Upper lobe of left lung (tissue), 4 donors: ENCODE measurements at regions not wholly inside any gene's neighbourhood (a gene's known extent, or its start where the extent isn't known, plus 50 kb on each side); places are given as distances from the start of the nearest gene placed in this dataset.

Source experiments
- EP300 ChIP-seq, 4 donors: sonication (generic); formaldehyde crosslinking; IDR thresholded peaks; one replicate each; pipeline ENCODE4 v1.5.1; 2017; ENCODE audit warnings: antibody characterized with exemption in 4 of 4, control low read depth in 2 of 4
- TF ChIP-seq, protein P1 (sequence below), 6 experiments: fragments of 450-650 bp in 4 of 6; fragments of 200-600 bp in 2 of 6; sonication (generic) in 2 of 6; IDR thresholded peaks; one replicate each; pipeline ENCODE4 v1.5.1; 2016 to 2019; ENCODE audit warnings: antibody characterized with exemption in 6 of 6

DNA sequence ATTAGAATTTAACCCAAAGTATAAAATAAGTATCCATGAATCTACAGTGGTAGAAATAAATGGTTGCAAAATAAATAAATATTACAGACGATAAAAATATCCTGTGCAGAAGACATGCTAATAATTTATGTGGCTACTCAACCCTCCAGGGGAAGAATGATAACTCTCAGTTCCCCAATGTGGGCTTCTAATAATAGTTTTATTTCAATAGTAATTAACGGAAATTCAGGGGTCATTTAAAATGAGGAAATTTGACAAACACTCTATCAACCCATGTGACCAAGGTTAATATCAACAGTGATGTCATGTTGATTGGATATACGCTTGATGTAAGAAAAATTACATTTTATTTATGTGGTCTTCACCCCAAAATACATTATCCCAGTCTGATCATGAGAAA is 1082.6 kb upstream of the LRRTM3 start:
- TF ChIP-seq, protein P1, sequence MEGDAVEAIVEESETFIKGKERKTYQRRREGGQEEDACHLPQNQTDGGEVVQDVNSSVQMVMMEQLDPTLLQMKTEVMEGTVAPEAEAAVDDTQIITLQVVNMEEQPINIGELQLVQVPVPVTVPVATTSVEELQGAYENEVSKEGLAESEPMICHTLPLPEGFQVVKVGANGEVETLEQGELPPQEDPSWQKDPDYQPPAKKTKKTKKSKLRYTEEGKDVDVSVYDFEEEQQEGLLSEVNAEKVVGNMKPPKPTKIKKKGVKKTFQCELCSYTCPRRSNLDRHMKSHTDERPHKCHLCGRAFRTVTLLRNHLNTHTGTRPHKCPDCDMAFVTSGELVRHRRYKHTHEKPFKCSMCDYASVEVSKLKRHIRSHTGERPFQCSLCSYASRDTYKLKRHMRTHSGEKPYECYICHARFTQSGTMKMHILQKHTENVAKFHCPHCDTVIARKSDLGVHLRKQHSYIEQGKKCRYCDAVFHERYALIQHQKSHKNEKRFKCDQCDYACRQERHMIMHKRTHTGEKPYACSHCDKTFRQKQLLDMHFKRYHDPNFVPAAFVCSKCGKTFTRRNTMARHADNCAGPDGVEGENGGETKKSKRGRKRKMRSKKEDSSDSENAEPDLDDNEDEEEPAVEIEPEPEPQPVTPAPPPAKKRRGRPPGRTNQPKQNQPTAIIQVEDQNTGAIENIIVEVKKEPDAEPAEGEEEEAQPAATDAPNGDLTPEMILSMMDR (IDR thresholded peaks at IDR 0.05): no peak
- TF ChIP-seq EP300 (IDR thresholded peaks at IDR 0.05): no peak
